ENCODE measurements at regions not wholly inside any gene's neighbourhood (a gene's known extent, or its start where the extent isn't known, plus 50 kb on each side); places are given as distances from the start of the nearest gene placed in this dataset.
"Not testable (repeated sequence)": the region's sequence is repeated elsewhere in the genome, so short reads cannot be mapped to it uniquely, and the experiment has no call there.

DNA sequence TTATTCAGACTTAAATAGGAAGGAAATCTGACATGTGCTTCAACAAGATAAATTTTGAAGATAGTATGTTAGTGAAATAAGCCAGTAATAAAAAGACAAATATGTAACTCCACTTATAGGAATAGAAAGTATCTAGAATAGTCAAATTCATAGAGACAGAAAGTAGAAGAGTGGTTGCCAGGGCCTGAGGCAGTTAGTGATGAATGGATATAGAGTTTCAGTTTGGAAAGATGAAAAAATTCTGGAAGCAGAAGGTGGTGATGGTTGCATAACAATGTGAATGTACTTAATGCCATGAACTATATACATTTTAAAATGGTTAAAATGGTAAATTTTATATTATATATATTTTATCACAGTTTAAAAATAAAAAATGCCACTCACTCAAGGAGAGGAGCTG is 54.3 kb downstream of the HAND2 start:
- H3K4me3 ChIP-seq (ENCODE audit: low read length), result no peak overlapping the region
- no peaks in the 10 kb centered on the region for H3K27me3 ChIP-seq (ENCODE audit: control insufficient read depth, insufficient read depth, low read length)
- H3K9me3 ChIP-seq (replicated peaks; ENCODE audit: control insufficient read depth, low read depth, low read length), result no peaks in the 10 kb centered on the region
- no peak for DNase-seq
- no peak overlapping the region for H3K27ac ChIP-seq (ENCODE audit: low read length)
- H3K36me3 ChIP-seq (ENCODE audit: control insufficient read depth, insufficient read depth, low read length), result no peaks in the 10 kb centered on the region
- H3K4me1 ChIP-seq (ENCODE audit: control insufficient read depth, insufficient read depth, low read length), result no peaks in the 10 kb centered on the region

DNA sequence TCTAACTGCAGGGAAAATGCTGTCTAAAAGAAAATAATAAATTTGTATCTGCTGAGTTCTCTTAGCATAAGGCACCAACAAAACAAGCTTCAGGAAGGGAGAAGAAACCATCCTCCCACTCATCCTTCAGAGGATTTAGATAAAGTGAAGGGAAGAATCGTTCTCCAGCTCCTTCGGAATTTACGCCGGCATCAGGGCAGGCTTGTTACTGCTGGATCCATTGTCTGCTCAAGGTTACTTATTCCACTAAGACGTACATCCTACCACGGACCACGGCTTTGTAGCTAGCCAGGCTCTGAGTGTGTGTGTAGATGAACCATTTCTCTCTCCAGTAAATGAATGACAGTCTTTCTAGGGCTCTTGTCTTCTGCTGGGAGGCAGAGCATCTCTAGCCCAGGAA is 60.4 kb downstream of the HAND2 start:
- 100% methylated on average over 1 of the region's 7 CpGs for WGBS (ENCODE audit: insufficient coverage)
- no peak for DNase-seq
- H3K27ac ChIP-seq (ENCODE audit: low read length), result no peak overlapping the region

DNA sequence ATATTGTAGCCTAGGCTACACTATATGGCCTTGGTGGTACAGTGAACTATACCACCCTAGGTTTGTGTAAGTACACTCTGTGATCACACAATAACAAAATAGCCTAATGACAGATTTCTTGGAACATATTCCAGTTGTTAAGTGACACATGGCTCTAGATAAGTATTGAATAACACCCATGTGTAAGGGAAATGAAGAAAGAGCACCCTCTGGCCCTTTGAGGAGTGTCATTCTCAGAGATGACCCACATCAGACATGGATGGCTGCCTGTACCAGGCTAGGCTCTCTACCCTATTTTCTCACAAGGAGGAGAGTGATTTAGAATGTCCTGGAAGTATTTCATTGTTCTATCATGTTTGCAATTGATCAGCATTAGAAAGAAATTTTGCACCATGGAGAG is 61.7 kb downstream of the HAND2 start:
- H3K27me3 ChIP-seq (ENCODE audit: control insufficient read depth, insufficient read depth, low read length), result no peaks in the 10 kb centered on the region
- no peak overlapping the region for H3K27ac ChIP-seq (ENCODE audit: low read length)
- DNase-seq, result no peak
- H3K9me3 ChIP-seq (replicated peaks; ENCODE audit: control insufficient read depth, low read depth, low read length), result no peaks in the 10 kb centered on the region
- peaks cover 3% of the 10 kb centered on the region for H3K4me1 ChIP-seq (ENCODE audit: control insufficient read depth, insufficient read depth, low read length)
- no peak overlapping the region for H3K4me3 ChIP-seq (ENCODE audit: low read length)
- no peaks in the 10 kb centered on the region for H3K36me3 ChIP-seq (ENCODE audit: control insufficient read depth, insufficient read depth, low read length)

More for the DNA sequence above, 60.4 kb downstream of the HAND2 start:
- Histone ChIP-seq H3K4me1 (ENCODE audit: control insufficient read depth, insufficient read depth, low read length) (no peaks in the 10 kb centered on the region), H3K9me3 (replicated peaks; ENCODE audit: control insufficient read depth, low read depth, low read length) (no peaks in the 10 kb centered on the region), H3K27me3 (ENCODE audit: control insufficient read depth, insufficient read depth, low read length) (no peaks in the 10 kb centered on the region), H3K4me3 (ENCODE audit: low read length) (no peak overlapping the region), H3K36me3 (ENCODE audit: control insufficient read depth, insufficient read depth, low read length) (no peaks in the 10 kb centered on the region)

DNA sequence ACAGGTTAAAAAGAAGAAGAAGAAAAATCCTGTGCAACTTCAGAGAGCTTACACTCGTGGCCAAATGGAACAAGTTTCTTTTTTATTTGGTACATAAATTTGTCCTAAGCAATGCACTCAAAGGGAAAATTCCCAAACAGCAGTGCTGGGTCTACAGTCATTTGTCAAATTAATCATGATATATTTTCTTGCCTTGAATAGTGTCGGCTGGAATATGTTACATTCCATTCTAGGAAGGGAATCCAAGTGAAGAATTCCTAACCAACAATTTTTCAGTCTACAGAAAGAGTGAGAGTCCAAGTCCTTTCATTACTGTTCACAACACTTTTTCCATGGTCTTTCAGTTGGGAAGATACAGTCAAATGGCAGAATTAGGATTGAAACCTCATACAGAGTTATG is 63.9 kb downstream of the HAND2 start:
- no CpG with 5 or more reads among the region's 2 CpGs for WGBS (ENCODE audit: insufficient coverage)
- no peak overlapping the region for H3K4me3 ChIP-seq (ENCODE audit: low read length)
- H3K27ac ChIP-seq (ENCODE audit: low read length), result no peak overlapping the region
- H3K36me3 ChIP-seq (ENCODE audit: control insufficient read depth, insufficient read depth, low read length), result no peaks in the 10 kb centered on the region
- DNase-seq, result no peak
- H3K9me3 ChIP-seq (replicated peaks; ENCODE audit: control insufficient read depth, low read depth, low read length), result no peaks in the 10 kb centered on the region
- H3K27me3 ChIP-seq (ENCODE audit: control insufficient read depth, insufficient read depth, low read length), result no peaks in the 10 kb centered on the region
- H3K4me1 ChIP-seq (ENCODE audit: control insufficient read depth, insufficient read depth, low read length), result peaks cover 6% of the 10 kb centered on the region

DNA sequence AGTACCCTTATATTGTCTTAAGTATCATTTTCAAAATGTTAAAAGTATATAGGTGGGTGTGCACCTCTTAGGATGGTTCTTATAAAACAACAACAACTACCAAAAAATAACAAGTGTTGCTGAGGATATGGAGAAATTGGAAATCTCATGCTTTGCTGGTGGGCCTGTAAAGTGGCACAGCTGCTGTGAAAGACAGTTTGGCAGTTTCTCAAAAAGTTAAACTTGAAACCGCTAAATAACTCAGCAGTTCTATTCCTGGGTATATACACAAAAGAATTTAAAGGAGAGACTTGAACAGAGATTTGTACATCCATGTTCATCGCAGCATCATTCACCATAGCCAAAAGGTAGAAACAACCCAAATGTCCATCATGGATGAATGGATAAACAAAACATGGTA is 65.5 kb downstream of the HAND2 start:
- Histone ChIP-seq H3K9me3 (replicated peaks; ENCODE audit: control insufficient read depth, low read depth, low read length) (no peaks in the 10 kb centered on the region), H3K27me3 (ENCODE audit: control insufficient read depth, insufficient read depth, low read length) (no peaks in the 10 kb centered on the region), H3K4me1 (ENCODE audit: control insufficient read depth, insufficient read depth, low read length) (peaks cover 6% of the 10 kb centered on the region), H3K36me3 (ENCODE audit: control insufficient read depth, insufficient read depth, low read length) (no peaks in the 10 kb centered on the region), H3K4me3 (ENCODE audit: low read length) (no peak overlapping the region), H3K27ac (ENCODE audit: low read length) (no peak overlapping the region)
- peak; percentile 45 for DNase-seq
- WGBS (ENCODE audit: insufficient coverage), result no CpG with 5 or more reads among the region's 2 CpGs

DNA sequence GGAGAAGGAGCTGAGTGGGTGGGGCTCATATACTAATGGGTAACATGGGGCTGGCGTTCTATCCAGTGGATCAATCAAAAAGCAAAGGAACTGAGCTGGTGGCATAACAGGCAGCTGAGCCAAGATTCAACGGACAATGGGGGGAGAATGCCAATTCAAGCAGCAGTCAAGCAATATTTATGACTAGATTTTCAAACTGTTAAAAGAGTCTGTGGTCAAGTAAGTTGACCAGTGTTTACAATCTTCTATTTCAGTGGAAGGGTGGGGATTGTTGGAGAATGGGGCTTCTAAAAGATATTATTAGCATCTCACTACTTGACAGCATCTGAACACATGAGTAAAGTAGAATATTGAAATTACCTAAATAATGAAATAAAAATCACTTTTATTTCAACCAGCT is 64.9 kb upstream of the SCRG1 start:
- DNase-seq, result no peak
- Histone ChIP-seq H3K27me3 (ENCODE audit: control insufficient read depth, insufficient read depth, low read length) (no peaks in the 10 kb centered on the region), H3K27ac (ENCODE audit: low read length) (no peak overlapping the region), H3K36me3 (ENCODE audit: control insufficient read depth, insufficient read depth, low read length) (no peaks in the 10 kb centered on the region), H3K9me3 (replicated peaks; ENCODE audit: control insufficient read depth, low read depth, low read length) (no peaks in the 10 kb centered on the region), H3K4me1 (ENCODE audit: control insufficient read depth, insufficient read depth, low read length) (peaks cover 6% of the 10 kb centered on the region), H3K4me3 (ENCODE audit: low read length) (no peak overlapping the region)
- WGBS (ENCODE audit: insufficient coverage), result 100% methylated on average over 1 of the region's 2 CpGs

- DNase-seq, result no peak
- H3K4me1 ChIP-seq (ENCODE audit: control insufficient read depth, insufficient read depth, low read length), result peaks cover 6% of the 10 kb centered on the region
- H3K9me3 ChIP-seq (replicated peaks; ENCODE audit: control insufficient read depth, low read depth, low read length), result no peaks in the 10 kb centered on the region
- 67% methylated on average over 1 of the region's 3 CpGs for WGBS (ENCODE audit: insufficient coverage)
- H3K27ac ChIP-seq (ENCODE audit: low read length), result no peak overlapping the region
- H3K27me3 ChIP-seq (ENCODE audit: control insufficient read depth, insufficient read depth, low read length), result no peaks in the 10 kb centered on the region
- H3K36me3 ChIP-seq (ENCODE audit: control insufficient read depth, insufficient read depth, low read length), result no peaks in the 10 kb centered on the region
- no peak overlapping the region for H3K4me3 ChIP-seq (ENCODE audit: low read length)
Observed at GRCh38 chr4:173461170-173461569, 62.3 kb upstream of the SCRG1 start.

DNA sequence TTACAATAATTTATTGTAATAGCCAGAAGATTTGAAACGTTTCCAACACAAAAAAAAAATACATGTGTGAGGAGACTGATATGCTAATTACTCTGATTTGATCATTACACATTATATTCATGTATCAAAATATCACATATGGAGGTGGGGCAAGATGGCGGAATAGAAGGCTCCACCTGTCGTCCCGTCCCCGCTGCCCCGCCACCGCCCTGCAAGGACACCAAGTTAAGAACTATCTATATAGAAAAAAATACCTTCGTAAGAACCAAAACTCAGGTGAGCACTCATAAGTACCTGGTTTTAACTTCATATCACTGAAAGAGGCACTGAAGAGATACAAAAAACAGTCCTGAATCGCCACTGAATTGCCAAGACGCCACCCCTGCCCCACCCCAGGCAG is 60.9 kb upstream of the SCRG1 start:
- DNase-seq, result no peak
- no peaks in the 10 kb centered on the region for H3K9me3 ChIP-seq (replicated peaks; ENCODE audit: control insufficient read depth, low read depth, low read length)
- 98% methylated on average over 5 of the region's 10 CpGs for WGBS (ENCODE audit: insufficient coverage)
- no peaks in the 10 kb centered on the region for H3K27me3 ChIP-seq (ENCODE audit: control insufficient read depth, insufficient read depth, low read length)
- no peak overlapping the region for H3K4me3 ChIP-seq (ENCODE audit: low read length)
- peaks cover 6% of the 10 kb centered on the region for H3K4me1 ChIP-seq (ENCODE audit: control insufficient read depth, insufficient read depth, low read length)
- no peaks in the 10 kb centered on the region for H3K36me3 ChIP-seq (ENCODE audit: control insufficient read depth, insufficient read depth, low read length)
- no peak overlapping the region for H3K27ac ChIP-seq (ENCODE audit: low read length)

- no peak overlapping the region for H3K4me3 ChIP-seq (ENCODE audit: low read length)
- no CpG with 5 or more reads among the region's 1 CpG for WGBS (ENCODE audit: insufficient coverage)
- H3K27me3 ChIP-seq (ENCODE audit: control insufficient read depth, insufficient read depth, low read length), result no peaks in the 10 kb centered on the region
- H3K36me3 ChIP-seq (ENCODE audit: control insufficient read depth, insufficient read depth, low read length), result no peaks in the 10 kb centered on the region
- no peak for DNase-seq
- H3K4me1 ChIP-seq (ENCODE audit: control insufficient read depth, insufficient read depth, low read length), result peaks cover 3% of the 10 kb centered on the region
- H3K9me3 ChIP-seq (replicated peaks; ENCODE audit: control insufficient read depth, low read depth, low read length), result no peaks in the 10 kb centered on the region
- H3K27ac ChIP-seq (ENCODE audit: low read length), result no peak overlapping the region
Observed at GRCh38 chr4:173457893-173458292, 59.0 kb upstream of the SCRG1 start.

DNA sequence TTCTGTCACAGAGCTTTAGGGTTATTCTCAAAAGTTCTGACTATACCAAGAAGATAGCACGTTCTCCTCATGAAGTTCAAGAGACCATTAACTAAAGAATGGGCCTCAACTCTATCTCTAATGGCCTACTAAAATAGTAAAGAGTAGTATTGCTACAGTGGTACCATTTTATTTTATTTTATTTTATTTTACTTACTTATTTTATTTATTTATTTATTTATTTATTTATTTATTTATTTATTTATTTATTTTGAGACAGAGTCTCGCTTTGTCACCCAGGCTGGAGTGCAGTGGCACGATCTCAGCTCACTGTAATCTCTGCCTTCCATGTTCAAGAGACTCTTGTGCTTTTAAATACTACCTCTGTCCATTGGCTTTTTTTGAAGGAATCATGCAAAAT is 52.5 kb upstream of the SCRG1 start:
- H3K4me1 ChIP-seq (ENCODE audit: control insufficient read depth, insufficient read depth, low read length), result peaks cover 23% of the 10 kb centered on the region
- not testable (repeated sequence) for H3K27me3 ChIP-seq (ENCODE audit: control insufficient read depth, insufficient read depth, low read length); H3K36me3 ChIP-seq (ENCODE audit: control insufficient read depth, insufficient read depth, low read length); H3K27ac ChIP-seq (ENCODE audit: low read length); H3K9me3 ChIP-seq (replicated peaks; ENCODE audit: control insufficient read depth, low read depth, low read length); H3K4me3 ChIP-seq (ENCODE audit: low read length); DNase-seq
- no CpG with 5 or more reads among the region's 3 CpGs for WGBS (ENCODE audit: insufficient coverage)

DNA sequence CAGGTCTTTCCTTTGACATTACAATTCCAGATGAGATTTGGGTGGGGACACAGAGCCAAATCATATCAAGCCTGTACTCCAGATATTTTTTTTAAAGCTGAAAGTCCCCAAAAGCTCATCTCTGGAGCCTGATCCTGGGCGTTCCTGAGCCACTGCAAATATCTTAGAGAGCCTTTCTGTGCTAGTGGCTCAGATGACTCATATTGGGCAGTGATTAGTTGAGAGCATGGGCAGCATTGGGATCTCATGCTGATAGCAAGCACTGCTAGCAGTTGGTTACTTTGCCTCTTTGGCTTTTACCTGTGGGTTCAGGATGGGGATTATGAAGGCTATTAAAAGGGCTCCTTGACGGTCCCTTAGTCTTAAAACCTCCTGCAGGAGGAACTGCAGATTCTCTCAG is 51.4 kb upstream of the SCRG1 start:
- DNase-seq, result no peak
- Histone ChIP-seq H3K36me3 (ENCODE audit: control insufficient read depth, insufficient read depth, low read length) (no peaks in the 10 kb centered on the region), H3K4me3 (ENCODE audit: low read length) (no peak overlapping the region), H3K27me3 (ENCODE audit: control insufficient read depth, insufficient read depth, low read length) (no peaks in the 10 kb centered on the region), H3K9me3 (replicated peaks; ENCODE audit: control insufficient read depth, low read depth, low read length) (no peaks in the 10 kb centered on the region), H3K4me1 (ENCODE audit: control insufficient read depth, insufficient read depth, low read length) (peaks cover 23% of the 10 kb centered on the region), H3K27ac (ENCODE audit: low read length) (no peak overlapping the region)
- 83% methylated on average over 2 of the region's 2 CpGs for WGBS (ENCODE audit: insufficient coverage)
